ENCODE measurements at regions not wholly inside any gene's neighbourhood (a gene's known extent, or its start where the extent isn't known, plus 50 kb on each side); places are given as distances from the start of the nearest gene placed in this dataset.

GRCh38 chr20:41978875-41979274 lies 360.7 kb upstream of the CHD6 start:
- H3K9me3 ChIP-seq (ENCODE audit: low read length): no peaks in the 10 kb centered on the region
- H3K79me2 ChIP-seq (ENCODE audit: insufficient read depth, low read length): no peaks in the 10 kb centered on the region
- TF ChIP-seq HDAC2 (CRISPR knock-in tag; IDR thresholded peaks at IDR 0.05): no peak
- no peak for TF ChIP-seq ZNF234 (CRISPR knock-in tag; conservative IDR thresholded peaks at IDR 0.05)
- no peak for TF ChIP-seq ZNF275 (CRISPR knock-in tag; IDR thresholded peaks at IDR 0.05; ENCODE audit: borderline replicate concordance)
- TF ChIP-seq ATF7-NPFF (CRISPR knock-in tag; IDR thresholded peaks at IDR 0.05; ENCODE audit: low read depth): no peak
- no peak for TF ChIP-seq RFX3 (CRISPR knock-in tag; IDR thresholded peaks at IDR 0.05)
- no peak for TF ChIP-seq HMG20A (CRISPR knock-in tag; IDR thresholded peaks at IDR 0.05; ENCODE audit: borderline replicate concordance)
- TF ChIP-seq CBX2 (IDR thresholded peaks at IDR 0.05; ENCODE audit: low read depth, low read length): no peak
- no peak for TF ChIP-seq CBX2 (CRISPR knock-in tag; IDR thresholded peaks at IDR 0.05; ENCODE audit: low read depth)
- TF ChIP-seq ZNF597 (CRISPR knock-in tag; IDR thresholded peaks at IDR 0.05): no peak
- TF ChIP-seq ZNF572 (CRISPR knock-in tag; IDR thresholded peaks at IDR 0.05): no peak
- TF ChIP-seq FOXK2 (IDR thresholded peaks at IDR 0.05): no peak
- TF ChIP-seq ZNF761 (CRISPR knock-in tag; conservative IDR thresholded peaks at IDR 0.05): no peak
- TF ChIP-seq ZFP41 (CRISPR knock-in tag; IDR thresholded peaks at IDR 0.05; ENCODE audit: borderline replicate concordance): no peak
- TF ChIP-seq TSC22D2 (CRISPR knock-in tag; IDR thresholded peaks at IDR 0.05; ENCODE audit: borderline replicate concordance): no peak
- TF ChIP-seq CHD4 (IDR thresholded peaks at IDR 0.05; ENCODE audit: borderline replicate concordance, low read length): no peak
- TF ChIP-seq FIP1L1 (IDR thresholded peaks at IDR 0.05; ENCODE audit: borderline replicate concordance, insufficient read depth, low read depth, low read length): no peak
- no peak for TF ChIP-seq SIX4 (CRISPR knock-in tag; IDR thresholded peaks at IDR 0.05)
- no peak for ATAC-seq
- intact Hi-C loops (cut with micrococcal nuclease; ENCODE audit: unreplicated experiment) (no loop called here), in situ Hi-C loops (cut with HindIII; ENCODE audit: extremely low pct_ligation_motif_present, low pct_unique_long_range_greater_than_20kb) (no loop called here)
- no peak for FAIRE-seq
- no peak overlapping the region for H3K4me2 ChIP-seq (ENCODE audit: low read depth, low read length)
- H3K4me1 ChIP-seq (ENCODE audit: insufficient read depth, low read length): no peaks in the 10 kb centered on the region
- H3K4me3 ChIP-seq (replicated peaks in 1 of 3; ENCODE audit: insufficient read depth in 1 of 3, low read depth in 2 of 3, low read length in 3 of 3): no peak overlapping the region
- 6% methylated on average over 4 of the region's 4 CpGs for WGBS (ENCODE audit: low lambda C conversion rate)
- ChIA-PET CTCF (ENCODE audit: low intra/inter-chr PET ratio, low total read pairs) (no interaction called here), POLR2A (no interaction called here)
- no peaks in the 10 kb centered on the region for H3K36me3 ChIP-seq (replicated peaks in 1 of 2; ENCODE audit: control insufficient read depth in 1 of 2, insufficient read depth in 2 of 2, low read length in 2 of 2)
- BruUV-seq (replicated peaks): no TSS peak
- H3K9ac ChIP-seq (ENCODE audit: insufficient read depth, low read depth, low read length): no peak overlapping the region
- H3K27ac ChIP-seq (ENCODE audit: extremely low read length, insufficient read depth, low read length): no peak overlapping the region
- no peaks in the 10 kb centered on the region for H3K27me3 ChIP-seq (ENCODE audit: control insufficient read depth in 1 of 2, insufficient read depth in 2 of 2, low read length in 2 of 2)
- no peaks in the 10 kb centered on the region for H4K20me1 ChIP-seq (ENCODE audit: insufficient read depth, low read length)
- H2AFZ ChIP-seq (ENCODE audit: low read length): no peak overlapping the region
- no peak for DNase-seq (ENCODE audit: low spot score)
